Rectal smooth muscle tissue (tissue), 1 donor: ENCODE measurements at regions not wholly inside any gene's neighbourhood (a gene's known extent, or its start where the extent isn't known, plus 50 kb on each side); places are given as distances from the start of the nearest gene placed in this dataset.
"Not testable (repeated sequence)": the region's sequence is repeated elsewhere in the genome, so short reads cannot be mapped to it uniquely, and the experiment has no call there.

Experiments
- H3K27ac ChIP-seq: one replicate; pipeline ENCODE4 v1.7.0; 2013; ENCODE audit warnings: low read depth, low read length, inconsistent platforms
- H3K27me3 ChIP-seq: one replicate; pipeline ENCODE4 v1.7.0; 2013; ENCODE audit warnings: low read length; ENCODE audit not compliant: control insufficient read depth, insufficient read depth
- H3K36me3 ChIP-seq: one replicate; pipeline ENCODE4 v1.7.0; 2013; ENCODE audit warnings: low read length; ENCODE audit not compliant: control insufficient read depth, insufficient read depth
- H3K4me1 ChIP-seq: one replicate; pipeline ENCODE4 v1.7.0; 2013; ENCODE audit warnings: low read length; ENCODE audit not compliant: control insufficient read depth, insufficient read depth
- H3K4me3 ChIP-seq: one replicate; pipeline ENCODE4 v1.7.0; 2013; ENCODE audit warnings: low read length
- H3K9ac ChIP-seq: one replicate; pipeline ENCODE4 v1.7.0; 2013; ENCODE audit warnings: low read length

DNA sequence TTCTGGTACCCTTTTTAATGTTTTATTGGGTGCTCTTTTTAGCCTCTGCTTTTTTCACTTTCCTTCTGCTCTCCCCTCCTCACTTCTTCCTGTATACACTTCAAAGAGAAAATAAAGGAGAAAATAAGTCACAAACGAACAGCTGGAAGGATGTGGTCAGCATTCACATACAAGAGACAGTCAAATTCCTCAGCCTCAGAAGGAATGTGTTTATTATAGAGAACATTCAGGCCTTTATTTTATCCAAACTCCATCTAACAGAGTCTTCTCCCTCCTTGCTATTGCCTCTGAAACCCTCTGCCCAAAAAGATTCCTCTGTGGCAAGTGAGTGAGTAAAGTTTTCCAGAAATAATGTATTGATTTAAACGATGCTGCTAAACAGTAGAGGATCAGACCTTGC lies 490.4 kb downstream of the FRK start:
- H3K9ac ChIP-seq, result no peak overlapping the region
- no peaks in the 10 kb centered on the region for H3K36me3 ChIP-seq
- H3K27ac ChIP-seq, result no peak overlapping the region
- H3K27me3 ChIP-seq, result no peaks in the 10 kb centered on the region
- no peak overlapping the region for H3K4me3 ChIP-seq
- no peaks in the 10 kb centered on the region for H3K4me1 ChIP-seq

DNA sequence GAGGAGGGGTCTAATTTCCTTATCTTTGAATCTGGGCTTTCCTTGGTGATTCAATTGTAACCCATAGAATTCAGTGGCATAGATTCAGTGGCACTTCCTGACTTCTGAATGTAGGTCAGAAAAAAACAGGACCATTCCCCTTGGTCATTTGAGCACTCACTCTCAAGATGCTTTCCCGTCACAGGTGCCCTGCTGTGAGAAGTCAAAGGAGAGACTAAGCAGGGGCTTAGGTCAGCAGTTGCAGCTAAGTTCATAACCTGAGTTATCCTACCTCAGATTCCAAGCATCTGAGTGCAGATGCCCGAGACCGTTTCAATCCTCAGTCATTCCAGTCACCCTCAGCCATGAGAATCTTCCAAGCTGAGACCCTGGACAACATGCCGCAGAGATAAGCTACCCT lies 506.6 kb downstream of the FRK start:
- Histone ChIP-seq H3K36me3 (no peaks in the 10 kb centered on the region), H3K9ac (no peak overlapping the region), H3K4me3 (no peak overlapping the region), H3K27ac (no peak overlapping the region), H3K4me1 (peaks cover 6% of the 10 kb centered on the region), H3K27me3 (no peaks in the 10 kb centered on the region)

DNA sequence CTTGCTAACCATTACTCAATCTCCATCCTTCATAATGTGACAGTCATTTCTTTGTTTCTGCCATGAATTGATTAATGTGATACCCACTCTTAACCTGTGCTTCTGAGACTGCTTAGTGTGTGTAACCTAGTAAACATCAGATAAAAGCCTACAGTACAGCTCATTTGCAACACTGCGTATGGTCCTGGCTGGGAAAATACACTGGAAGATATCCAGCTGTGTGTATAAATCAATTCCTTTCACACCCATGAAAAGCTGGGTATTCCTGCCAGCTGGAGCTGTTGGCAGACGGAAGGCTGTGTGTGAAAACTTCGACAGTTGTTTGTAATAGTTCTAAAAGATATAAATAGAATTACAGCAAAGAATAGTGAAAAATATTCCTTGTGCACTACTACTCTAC lies 509.2 kb downstream of the FRK start:
- Histone ChIP-seq H3K27ac (no peak overlapping the region), H3K4me3 (no peak overlapping the region), H3K27me3 (no peaks in the 10 kb centered on the region), H3K9ac (no peak overlapping the region), H3K4me1 (peaks cover 6% of the 10 kb centered on the region), H3K36me3 (no peaks in the 10 kb centered on the region)

DNA sequence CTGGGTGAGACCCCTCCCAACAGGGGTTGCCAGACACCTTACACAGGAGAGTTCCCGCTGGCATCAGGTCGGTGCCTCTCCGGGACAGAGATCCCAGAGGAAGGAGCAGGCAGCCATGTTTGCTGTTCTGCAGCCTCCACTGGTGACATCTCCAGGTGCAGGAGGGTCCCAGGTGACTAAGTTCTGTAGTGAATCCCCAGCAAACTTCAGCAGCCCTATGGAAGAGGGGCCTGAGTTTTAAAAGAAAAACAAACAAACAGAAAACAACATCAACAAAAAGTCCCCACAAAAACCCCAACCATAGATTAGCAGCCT lies 515.1 kb downstream of the FRK start:
- no peak overlapping the region for H3K4me3 ChIP-seq
- no peaks in the 10 kb centered on the region for H3K27me3 ChIP-seq
- H3K4me1 ChIP-seq, result no peaks in the 10 kb centered on the region
- no peak overlapping the region for H3K27ac ChIP-seq
- no peaks in the 10 kb centered on the region for H3K36me3 ChIP-seq
- H3K9ac ChIP-seq, result no peak overlapping the region

DNA sequence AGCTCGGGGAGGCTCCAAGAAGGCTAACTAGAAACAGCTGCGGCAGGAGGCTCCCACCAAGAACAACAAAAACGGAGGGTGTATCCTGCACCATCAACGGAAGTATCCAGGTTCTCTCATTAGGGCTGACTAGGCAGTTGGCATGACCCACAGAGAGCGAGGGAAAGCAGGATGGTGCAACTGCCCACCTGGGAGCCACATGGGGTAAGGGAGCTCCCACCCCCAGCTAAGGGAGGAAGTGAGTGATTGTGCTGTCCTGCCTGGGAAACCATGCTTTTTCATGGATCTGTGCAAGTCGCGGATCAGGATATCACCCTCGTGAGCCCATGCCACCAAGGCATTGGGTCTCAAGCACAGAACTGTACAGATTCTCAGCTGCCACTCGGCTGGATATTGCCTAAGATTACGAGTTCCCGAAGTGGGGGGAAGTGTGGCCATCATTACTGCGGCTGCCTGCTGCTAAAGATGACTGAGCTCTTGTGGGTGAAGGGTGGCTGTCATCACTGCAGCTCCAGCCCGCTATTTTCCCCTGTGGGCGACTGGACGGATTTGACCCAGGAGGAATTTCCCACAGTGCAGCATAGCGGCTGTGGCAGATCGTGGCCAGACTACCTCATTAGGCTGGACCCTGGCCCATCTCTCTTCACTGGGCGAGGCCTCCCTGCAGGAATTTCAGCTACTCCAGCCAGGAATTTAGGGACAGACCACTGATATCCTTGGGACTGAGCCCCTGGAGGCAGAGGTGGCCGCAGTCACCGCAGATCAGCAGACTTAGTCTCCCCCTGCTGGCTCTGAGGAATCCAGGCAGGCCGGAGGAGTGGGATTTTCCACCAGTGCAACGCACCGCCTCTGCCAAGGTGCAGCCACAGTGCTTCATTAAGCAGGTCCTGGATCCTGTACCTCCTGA lies 515.7 kb downstream of the FRK start:
- Histone ChIP-seq H3K27ac (no peak overlapping the region), H3K9ac (no peak overlapping the region), H3K4me3 (no peak overlapping the region), H3K36me3 (no peaks in the 10 kb centered on the region), H3K4me1 (no peaks in the 10 kb centered on the region), H3K27me3 (no peaks in the 10 kb centered on the region)

DNA sequence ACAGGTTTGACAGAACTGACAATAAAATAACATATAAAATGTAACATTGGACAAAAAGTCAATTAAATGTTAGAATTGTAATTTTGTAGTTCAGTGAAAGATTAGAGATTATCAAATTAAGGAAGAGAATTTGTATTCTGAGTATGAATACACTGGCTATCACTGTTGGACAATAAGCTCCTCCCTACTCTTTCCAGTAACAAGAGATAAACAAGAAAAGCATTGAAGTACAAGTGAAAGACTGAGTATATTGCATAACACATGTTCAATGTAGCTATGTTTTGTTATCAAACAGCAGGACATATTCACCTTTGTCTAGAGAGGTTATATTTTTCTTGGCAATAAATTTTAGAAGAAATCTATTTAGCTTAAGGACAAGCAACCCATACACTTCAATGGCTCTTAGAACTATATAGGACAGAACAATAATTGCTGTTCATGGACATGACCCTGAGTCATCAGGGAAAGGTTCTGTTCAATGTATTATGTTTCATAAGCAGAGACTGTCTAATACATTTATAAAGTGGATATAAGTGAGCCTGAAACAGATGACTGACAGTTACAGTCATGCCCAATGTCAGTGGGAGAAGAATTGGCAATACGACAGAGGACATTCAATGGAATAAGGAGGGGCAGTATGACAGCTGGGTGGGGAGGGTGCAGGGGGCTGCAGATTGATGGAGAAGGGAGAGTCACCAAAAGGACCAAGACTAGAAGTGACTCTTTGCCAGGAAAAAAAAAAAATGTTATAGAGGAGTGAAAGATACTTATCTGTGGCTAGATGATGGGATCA lies 520.4 kb downstream of the FRK start:
- no peak overlapping the region for H3K9ac ChIP-seq
- no peak overlapping the region for H3K27ac ChIP-seq
- no peak overlapping the region for H3K4me3 ChIP-seq
- H3K36me3 ChIP-seq, result no peaks in the 10 kb centered on the region
- H3K4me1 ChIP-seq, result no peaks in the 10 kb centered on the region
- H3K27me3 ChIP-seq, result no peaks in the 10 kb centered on the region

DNA sequence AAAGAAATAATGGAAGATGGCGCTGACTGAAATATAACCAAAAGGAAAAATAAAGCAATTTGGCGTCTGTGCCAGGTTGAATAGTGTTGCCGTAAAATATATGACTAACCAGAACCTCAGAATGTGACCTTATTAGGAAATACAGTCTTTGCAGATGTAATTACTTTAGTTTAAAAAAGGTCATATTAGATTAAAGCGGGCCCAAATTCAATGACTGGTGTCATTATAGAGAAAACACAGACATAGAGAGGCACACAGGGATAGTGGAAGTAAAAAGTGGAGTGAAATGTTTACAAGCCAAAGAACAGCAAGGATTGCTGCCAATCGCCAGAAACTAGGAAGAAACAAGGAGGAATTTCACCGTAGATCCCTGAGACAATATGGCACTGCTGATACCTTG lies 521.2 kb downstream of the FRK start:
- Histone ChIP-seq H3K4me1 (no peaks in the 10 kb centered on the region), H3K4me3 (no peak overlapping the region), H3K27me3 (no peaks in the 10 kb centered on the region), H3K27ac (no peak overlapping the region), H3K9ac (no peak overlapping the region), H3K36me3 (no peaks in the 10 kb centered on the region)

DNA sequence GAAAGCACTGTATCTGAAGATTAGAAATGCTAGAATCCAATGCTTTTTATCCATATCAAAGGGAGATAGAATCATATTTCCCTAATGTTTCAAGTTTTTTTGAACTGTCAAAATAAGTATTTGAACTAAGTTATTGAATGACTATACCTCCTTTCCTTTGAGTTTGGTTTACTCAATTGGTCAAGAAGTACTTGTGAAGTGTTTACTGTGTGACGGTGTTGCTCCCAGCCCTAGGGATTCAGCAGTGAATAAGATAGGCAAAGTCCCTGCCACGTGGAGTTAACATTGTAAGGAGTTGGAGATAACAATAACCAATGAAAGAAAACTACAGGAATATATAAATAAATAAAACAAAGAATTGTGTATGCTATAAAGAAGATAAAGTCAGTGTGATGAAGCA lies 535.9 kb downstream of the FRK start:
- no peak overlapping the region for H3K9ac ChIP-seq

DNA sequence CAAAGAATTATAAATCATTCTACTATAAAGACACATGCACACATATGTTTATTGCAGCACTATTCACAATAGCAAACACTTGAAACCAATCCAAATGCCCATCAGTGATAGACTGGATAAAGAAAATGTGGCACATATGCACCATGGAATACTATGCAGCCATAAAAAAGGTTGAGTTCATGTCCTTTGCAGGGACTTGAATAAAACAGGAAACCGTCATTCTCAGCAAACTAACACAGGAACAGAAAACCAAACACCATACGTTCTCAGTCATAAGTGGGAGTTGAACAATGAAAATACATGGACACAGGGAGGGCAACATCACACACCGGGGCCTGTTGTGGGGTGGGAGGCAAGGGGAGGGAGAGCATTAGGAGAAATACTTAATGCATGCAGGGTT lies 538.9 kb downstream of the FRK start:
- not testable (repeated sequence) for H3K36me3 ChIP-seq, H3K9ac ChIP-seq, H3K4me3 ChIP-seq, H3K27ac ChIP-seq, H3K27me3 ChIP-seq, H3K4me1 ChIP-seq

More for the DNA sequence above, 535.9 kb downstream of the FRK start:
- Histone ChIP-seq H3K4me3 (no peak overlapping the region), H3K27ac (no peak overlapping the region), H3K27me3 (no peaks in the 10 kb centered on the region), H3K4me1 (no peaks in the 10 kb centered on the region), H3K36me3 (no peaks in the 10 kb centered on the region)

DNA sequence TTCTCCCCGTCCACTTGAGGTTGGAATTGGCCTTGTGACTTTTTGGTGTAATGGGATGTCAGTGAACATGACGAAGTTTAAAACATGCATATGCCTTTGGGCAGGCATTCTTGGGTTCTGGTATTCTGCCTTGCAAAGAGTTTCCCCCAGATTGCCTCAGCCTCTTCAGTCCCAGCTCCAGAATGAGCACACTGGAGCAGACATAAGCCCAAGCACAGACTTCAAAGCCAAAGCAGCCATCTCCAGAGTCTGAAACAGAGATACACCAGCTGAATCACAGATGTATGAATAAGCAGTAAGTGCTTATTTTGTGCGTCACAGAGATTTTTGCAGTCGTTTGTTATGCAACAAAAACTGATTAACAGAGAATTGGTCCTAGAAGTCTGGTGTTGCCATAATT lies 546.0 kb downstream of the FRK start:
- H3K4me3 ChIP-seq, result no peak overlapping the region
- H3K27ac ChIP-seq, result no peak overlapping the region
- no peaks in the 10 kb centered on the region for H3K36me3 ChIP-seq
- H3K9ac ChIP-seq, result no peak overlapping the region
- no peaks in the 10 kb centered on the region for H3K4me1 ChIP-seq
- no peaks in the 10 kb centered on the region for H3K27me3 ChIP-seq

DNA sequence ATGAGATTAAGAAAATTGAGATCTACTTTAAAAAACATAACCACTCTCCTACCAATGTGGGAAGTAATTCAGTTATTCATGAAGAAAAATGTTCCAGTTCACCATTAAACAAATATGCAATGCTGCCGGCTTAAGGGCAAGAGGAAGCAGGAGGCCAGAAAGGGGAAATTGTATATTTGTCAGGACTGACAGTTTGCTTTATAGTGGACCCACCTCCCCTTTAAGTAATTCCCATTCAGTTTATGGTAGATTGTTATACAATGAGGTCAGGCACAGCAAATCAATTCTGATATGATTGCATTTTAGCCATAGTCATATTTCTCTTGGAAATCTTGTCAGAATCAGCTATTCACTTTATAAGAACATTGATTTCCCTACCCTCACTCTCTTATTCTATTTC lies 547.8 kb downstream of the FRK start:
- H3K36me3 ChIP-seq, result no peaks in the 10 kb centered on the region
- no peak overlapping the region for H3K9ac ChIP-seq
- H3K27ac ChIP-seq, result no peak overlapping the region
- H3K27me3 ChIP-seq, result no peaks in the 10 kb centered on the region
- no peak overlapping the region for H3K4me3 ChIP-seq
- no peaks in the 10 kb centered on the region for H3K4me1 ChIP-seq

DNA sequence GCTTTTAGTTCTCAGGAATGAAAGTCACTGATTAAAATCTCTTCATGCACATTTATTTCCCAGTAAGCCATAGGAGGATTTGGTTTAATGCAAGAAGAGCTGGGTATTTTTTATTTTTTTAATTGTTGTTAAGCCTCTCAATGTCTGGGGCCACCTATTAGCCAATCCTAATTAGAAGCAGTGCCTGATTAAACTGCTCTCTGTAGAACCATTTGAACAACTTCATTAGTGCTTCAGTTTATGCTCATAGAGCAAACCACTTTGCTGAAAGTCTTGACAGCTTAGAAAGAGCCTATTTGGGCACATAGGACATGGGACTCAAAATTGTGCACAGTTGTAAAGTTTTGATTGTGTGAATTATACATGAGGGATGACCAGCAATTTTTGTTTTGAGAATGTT lies 548.9 kb downstream of the FRK start:
- Histone ChIP-seq H3K9ac (no peak overlapping the region), H3K27ac (no peak overlapping the region), H3K36me3 (no peaks in the 10 kb centered on the region), H3K4me3 (no peak overlapping the region), H3K27me3 (no peaks in the 10 kb centered on the region), H3K4me1 (no peaks in the 10 kb centered on the region)

DNA sequence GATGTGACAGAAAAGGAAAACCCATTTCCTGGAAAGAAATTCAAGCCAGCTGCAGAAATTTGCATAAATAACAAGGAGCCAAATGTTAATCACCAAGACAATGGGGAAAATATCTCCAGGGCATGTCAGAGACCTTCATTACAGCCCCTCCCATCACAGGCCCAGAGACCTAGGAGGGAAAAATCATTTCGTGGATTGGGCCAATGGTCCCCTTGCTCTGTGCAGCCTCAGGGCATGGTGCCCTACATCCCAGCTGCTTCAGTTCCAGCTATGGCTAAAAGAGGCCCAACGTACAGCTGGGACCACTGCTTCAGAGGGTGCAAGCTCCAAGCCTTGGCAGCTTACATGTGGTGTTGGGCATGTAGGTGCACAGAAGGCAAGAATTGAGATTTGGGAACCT lies 558.3 kb downstream of the FRK start:
- not testable (repeated sequence) for H3K27ac ChIP-seq, H3K4me3 ChIP-seq

More for the DNA sequence above, 558.3 kb downstream of the FRK start:
- H3K27me3 ChIP-seq, H3K36me3 ChIP-seq, H3K9ac ChIP-seq, H3K4me1 ChIP-seq: not testable (repeated sequence)
